GM13977 (cell line): ENCODE measurements at regions not wholly inside any gene's neighbourhood (a gene's known extent, or its start where the extent isn't known, plus 50 kb on each side); places are given as distances from the start of the nearest gene placed in this dataset.
"Not testable (repeated sequence)": the region's sequence is repeated elsewhere in the genome, so short reads cannot be mapped to it uniquely, and the experiment has no call there.

ENCODE experiments used
- DNase-seq: peaks from one replicate; pipeline ENCODE4 v3.0.0; 2012; ENCODE audit warnings: low spot score
- in situ Hi-C: fragments of 300-500 bp; cut with MboI; formaldehyde crosslinking; loops from one replicate; pipeline ENCODE4 v1.12.0; 2022; ENCODE audit warnings: low sequenced_read_pairs, low pct_unique_long_range_greater_than_20kb, mixed read lengths, inconsistent platforms; ENCODE audit not compliant: unreplicated experiment
- TF ChIP-seq, protein P1 (sequence below): IDR thresholded peaks from 2 replicates; pipeline ENCODE4 v1.5.1; 2012; ENCODE audit warnings: mild to moderate bottlenecking, control low read depth; ENCODE audit not compliant: insufficient read depth; ENCODE audit errors: extremely low read depth, missing control alignments

DNA sequence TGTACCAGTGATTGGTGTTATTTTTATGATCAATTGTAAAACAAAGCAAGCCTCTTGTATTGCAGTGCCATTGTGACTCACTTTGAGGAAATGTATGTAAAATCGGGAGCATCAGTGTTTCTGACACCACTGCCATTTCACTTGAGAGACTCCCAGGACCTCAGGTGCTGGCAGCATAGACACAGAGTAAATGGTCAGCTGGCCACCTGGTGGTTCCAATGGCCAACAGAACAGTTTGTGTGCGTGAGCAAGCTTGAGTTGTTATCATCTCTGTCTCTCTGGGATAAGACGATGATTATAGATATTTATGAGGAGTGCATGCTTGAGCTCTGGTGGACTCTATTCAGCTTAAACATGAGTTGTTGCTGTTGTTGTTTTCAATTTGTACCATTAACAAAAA, 356.6 kb downstream of the GUCY2F start:
- DNase-seq, result no peak
- TF ChIP-seq, protein P1, sequence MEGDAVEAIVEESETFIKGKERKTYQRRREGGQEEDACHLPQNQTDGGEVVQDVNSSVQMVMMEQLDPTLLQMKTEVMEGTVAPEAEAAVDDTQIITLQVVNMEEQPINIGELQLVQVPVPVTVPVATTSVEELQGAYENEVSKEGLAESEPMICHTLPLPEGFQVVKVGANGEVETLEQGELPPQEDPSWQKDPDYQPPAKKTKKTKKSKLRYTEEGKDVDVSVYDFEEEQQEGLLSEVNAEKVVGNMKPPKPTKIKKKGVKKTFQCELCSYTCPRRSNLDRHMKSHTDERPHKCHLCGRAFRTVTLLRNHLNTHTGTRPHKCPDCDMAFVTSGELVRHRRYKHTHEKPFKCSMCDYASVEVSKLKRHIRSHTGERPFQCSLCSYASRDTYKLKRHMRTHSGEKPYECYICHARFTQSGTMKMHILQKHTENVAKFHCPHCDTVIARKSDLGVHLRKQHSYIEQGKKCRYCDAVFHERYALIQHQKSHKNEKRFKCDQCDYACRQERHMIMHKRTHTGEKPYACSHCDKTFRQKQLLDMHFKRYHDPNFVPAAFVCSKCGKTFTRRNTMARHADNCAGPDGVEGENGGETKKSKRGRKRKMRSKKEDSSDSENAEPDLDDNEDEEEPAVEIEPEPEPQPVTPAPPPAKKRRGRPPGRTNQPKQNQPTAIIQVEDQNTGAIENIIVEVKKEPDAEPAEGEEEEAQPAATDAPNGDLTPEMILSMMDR, result no peak
- in situ Hi-C loops, result no loop called here

DNA sequence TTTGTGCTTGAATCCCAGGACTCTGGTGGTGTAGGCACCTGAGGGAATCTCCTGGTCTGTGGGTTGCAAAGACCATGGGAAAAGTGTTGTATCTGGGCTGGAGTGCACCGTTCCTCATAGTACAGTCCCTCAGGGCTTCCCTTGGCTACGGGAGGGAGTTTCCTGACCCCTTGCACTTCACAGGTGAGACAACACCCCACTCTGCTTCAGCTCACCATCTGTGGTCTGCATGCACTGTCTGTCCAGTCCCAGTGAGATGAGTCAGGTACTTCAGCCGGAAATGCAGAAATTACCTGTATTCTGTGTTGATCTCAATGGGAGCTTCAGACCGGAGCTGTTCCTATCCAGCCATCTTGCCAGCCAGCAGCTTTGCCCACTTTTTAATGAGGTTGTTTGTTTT, 353.0 kb upstream of the IRS4 start:
- in situ Hi-C loops, result no loop called here
- DNase-seq, result no peak
- TF ChIP-seq, protein P1, result no peak

DNA sequence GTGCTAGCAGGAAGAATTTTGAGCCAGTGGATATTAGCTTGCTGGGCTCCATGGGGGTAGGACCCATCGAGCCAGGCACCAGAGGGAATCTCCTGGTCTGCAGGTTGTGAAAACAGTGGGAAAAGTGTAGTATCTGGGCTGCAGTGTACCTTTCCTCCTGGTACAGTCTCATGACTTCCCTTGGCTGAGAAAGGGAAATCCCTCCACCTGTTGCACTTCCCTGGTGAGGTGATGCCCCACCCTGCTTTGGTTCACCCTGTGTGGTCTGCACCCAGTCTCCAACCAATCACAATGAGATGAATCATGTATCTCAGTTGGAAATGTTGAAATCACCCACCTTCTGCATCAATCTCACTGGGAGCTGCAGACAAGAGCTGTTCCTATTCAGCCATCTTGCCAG, 341.4 kb upstream of the IRS4 start:
- DNase-seq, result no peak
- TF ChIP-seq, protein P1, result no peak
- in situ Hi-C loops, result no loop called here

DNA sequence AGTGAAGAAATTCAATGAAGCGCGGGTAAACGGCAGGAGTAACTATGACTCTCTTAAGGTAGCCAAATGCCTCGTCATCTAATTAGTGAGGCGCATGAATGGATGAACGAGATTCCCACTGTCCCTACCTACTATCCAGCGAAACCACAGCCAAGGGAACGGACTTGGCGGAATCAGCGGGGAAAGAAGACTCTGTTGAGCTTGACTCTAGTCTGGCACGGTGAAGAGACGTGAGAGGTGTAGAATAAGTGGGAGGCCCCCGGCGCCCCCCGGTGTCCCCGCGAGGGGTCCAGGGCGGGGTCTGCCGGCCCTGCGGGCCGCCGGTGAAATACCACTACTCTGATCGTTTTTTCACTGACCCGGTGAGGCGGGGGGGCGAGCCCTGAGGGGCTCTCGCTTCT, 317.8 kb upstream of the IRS4 start:
- in situ Hi-C loops, DNase-seq: not testable (repeated sequence)

DNA sequence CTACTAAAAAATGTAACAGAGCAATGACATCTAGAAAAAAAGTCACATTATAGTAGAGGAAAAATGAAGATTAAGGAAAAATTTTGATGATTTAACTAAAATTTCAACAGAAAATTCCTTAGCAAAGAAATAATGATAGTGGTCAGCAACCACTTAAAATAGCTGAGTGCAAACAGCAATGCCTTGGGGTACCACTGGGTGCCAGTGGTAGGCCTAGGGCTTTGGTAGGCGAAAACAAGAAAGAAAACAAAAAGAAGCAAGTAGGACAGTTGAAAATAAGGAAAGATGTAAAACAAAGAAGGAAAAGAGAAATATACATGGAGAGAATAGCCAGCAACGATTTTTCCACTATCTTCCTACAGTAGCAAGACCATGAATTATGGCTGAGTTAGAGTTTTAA, 313.5 kb upstream of the IRS4 start:
- no peak for DNase-seq
- TF ChIP-seq, protein P1, result peak; percentile 30
- in situ Hi-C loops, result no loop called here

DNA sequence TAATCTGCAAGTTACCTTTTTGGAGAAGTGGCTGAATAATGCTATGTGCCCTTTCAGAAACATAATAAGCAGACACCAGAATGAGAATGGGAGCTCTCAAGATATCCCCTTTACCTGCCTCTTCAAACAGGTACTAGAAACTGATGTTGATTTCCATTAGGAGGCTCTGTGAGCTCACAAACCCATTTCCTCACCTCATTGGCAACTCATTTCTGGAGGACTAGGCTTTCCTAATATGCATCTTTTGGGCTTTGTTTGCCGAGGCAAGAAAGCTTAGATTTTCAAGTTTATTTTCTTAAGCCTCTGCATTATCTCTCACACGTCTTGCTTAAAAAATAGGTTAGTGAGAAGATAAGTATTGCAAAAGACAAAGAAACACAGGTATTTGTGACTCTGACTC, 313.1 kb upstream of the IRS4 start:
- in situ Hi-C loops, result no loop called here
- no peak for DNase-seq
- TF ChIP-seq, protein P1, result no peak

DNA sequence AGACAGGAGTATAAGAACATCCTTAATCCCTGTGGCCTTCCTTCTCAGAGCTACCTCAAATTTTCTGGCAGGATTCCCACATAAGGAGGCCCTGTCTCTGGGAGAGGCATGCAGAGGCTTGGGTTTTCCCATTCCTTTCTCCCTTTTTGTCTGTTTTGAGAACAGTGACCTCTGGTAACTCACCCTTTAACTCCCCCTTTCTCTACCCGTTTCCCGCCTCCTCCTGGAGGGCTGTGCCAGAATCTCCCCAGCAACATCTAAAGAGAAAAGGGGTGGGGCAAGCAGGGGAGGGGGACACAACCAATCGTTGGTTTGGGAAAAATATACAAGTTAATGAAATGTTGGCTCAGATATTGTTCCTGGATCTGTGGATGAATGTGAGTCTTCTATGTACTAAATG, 303.7 kb upstream of the IRS4 start:
- in situ Hi-C loops, result no loop called here
- DNase-seq, result no peak
- TF ChIP-seq, protein P1, result no peak
